HL-60 (cell line): ENCODE measurements at regions not wholly inside any gene's neighbourhood (a gene's known extent, or its start where the extent isn't known, plus 50 kb on each side); places are given as distances from the start of the nearest gene placed in this dataset.

Experiments used
- DNase-seq, 2 experiments: peaks; one replicate each; pipeline ENCODE4 v3.0.0-alpha.2; 2010 to 2020; ENCODE audit warnings: low read depth in 1 of 2, low spot score in 1 of 2
- H3K27ac ChIP-seq: fragments of 250-450 bp; sonication (Bioruptor Pico); replicated peaks from 2 replicates; pipeline ENCODE4 v1.5.1; 2020; ENCODE audit warnings: mild to moderate bottlenecking, moderate library complexity
- H3K27me3 ChIP-seq: fragments of 250-450 bp; sonication (Bioruptor Pico); 2 replicates; pipeline ENCODE4 v1.5.1; 2021; ENCODE audit warnings: mild to moderate bottlenecking, moderate library complexity; ENCODE audit not compliant: insufficient read depth, poor library complexity, severe bottlenecking
- H3K4me3 ChIP-seq: replicated peaks from 2 replicates; pipeline ENCODE4 v1.5.1; 2011; ENCODE audit warnings: mild to moderate bottlenecking, control low read depth, low read length; ENCODE audit not compliant: insufficient read depth
- CTCF ChIP-seq: IDR thresholded peaks from one replicate; pipeline ENCODE4 v1.5.1; 2011; ENCODE audit warnings: low read length, control low read depth, inconsistent platforms; ENCODE audit not compliant: insufficient read depth
- GABPA ChIP-seq: IDR thresholded peaks from 2 replicates; pipeline ENCODE4 v1.6.1; 2012; ENCODE audit warnings: low read depth
- POLR2AphosphoS5 ChIP-seq: IDR thresholded peaks from 2 replicates; pipeline ENCODE4 v1.6.1; 2012; ENCODE audit warnings: low read depth
- SPI1 ChIP-seq: IDR thresholded peaks from 2 replicates; pipeline ENCODE4 v1.6.1; 2012; ENCODE audit warnings: low read depth, mild to moderate bottlenecking, borderline replicate concordance
- TF ChIP-seq, protein P1 (sequence below): IDR thresholded peaks from 2 replicates; pipeline ENCODE4 v1.6.1; 2012; ENCODE audit warnings: low read depth; ENCODE audit not compliant: insufficient replicate concordance

DNA sequence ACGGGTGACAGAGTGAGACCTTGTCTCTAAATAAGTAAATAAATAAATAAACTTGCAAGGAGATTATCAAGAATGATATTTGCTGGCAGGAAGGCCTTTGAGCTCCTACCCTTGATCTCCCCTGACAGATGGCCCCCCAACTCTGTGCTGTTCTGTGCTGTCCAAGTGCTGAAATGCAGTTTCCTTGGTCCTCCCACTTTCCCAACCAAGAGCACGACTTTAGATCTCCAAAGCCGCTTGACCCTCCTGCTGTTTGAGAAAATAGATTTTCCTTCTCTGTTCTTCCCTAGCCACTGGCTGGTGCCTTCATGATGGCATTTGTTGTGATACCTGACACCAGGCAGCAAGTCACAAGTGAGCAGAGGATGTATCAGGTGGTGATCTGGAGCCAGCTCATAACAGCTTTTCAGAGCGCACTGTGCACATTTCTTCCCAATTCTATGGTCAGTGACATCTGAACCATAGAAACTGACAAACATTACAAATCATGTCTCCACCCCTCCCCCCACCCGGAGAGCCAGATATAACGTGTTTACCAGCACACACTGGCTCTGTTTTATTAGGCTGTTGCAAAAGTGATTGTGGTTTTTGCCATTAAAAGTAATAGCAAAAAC, 80.0 kb upstream of the PUM3 start:
- TF ChIP-seq SPI1, result no peak
- TF ChIP-seq CTCF, result no peak
- TF ChIP-seq POLR2AphosphoS5, result no peak
- TF ChIP-seq GABPA, result no peak
- TF ChIP-seq, protein P1, sequence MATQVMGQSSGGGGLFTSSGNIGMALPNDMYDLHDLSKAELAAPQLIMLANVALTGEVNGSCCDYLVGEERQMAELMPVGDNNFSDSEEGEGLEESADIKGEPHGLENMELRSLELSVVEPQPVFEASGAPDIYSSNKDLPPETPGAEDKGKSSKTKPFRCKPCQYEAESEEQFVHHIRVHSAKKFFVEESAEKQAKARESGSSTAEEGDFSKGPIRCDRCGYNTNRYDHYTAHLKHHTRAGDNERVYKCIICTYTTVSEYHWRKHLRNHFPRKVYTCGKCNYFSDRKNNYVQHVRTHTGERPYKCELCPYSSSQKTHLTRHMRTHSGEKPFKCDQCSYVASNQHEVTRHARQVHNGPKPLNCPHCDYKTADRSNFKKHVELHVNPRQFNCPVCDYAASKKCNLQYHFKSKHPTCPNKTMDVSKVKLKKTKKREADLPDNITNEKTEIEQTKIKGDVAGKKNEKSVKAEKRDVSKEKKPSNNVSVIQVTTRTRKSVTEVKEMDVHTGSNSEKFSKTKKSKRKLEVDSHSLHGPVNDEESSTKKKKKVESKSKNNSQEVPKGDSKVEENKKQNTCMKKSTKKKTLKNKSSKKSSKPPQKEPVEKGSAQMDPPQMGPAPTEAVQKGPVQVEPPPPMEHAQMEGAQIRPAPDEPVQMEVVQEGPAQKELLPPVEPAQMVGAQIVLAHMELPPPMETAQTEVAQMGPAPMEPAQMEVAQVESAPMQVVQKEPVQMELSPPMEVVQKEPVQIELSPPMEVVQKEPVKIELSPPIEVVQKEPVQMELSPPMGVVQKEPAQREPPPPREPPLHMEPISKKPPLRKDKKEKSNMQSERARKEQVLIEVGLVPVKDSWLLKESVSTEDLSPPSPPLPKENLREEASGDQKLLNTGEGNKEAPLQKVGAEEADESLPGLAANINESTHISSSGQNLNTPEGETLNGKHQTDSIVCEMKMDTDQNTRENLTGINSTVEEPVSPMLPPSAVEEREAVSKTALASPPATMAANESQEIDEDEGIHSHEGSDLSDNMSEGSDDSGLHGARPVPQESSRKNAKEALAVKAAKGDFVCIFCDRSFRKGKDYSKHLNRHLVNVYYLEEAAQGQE, result peak; percentile 88
- H3K27ac ChIP-seq, result no peak overlapping the region
- H3K4me3 ChIP-seq, result no peak overlapping the region
- no peaks in the 10 kb centered on the region for H3K27me3 ChIP-seq
- DNase-seq, result no peak

DNA sequence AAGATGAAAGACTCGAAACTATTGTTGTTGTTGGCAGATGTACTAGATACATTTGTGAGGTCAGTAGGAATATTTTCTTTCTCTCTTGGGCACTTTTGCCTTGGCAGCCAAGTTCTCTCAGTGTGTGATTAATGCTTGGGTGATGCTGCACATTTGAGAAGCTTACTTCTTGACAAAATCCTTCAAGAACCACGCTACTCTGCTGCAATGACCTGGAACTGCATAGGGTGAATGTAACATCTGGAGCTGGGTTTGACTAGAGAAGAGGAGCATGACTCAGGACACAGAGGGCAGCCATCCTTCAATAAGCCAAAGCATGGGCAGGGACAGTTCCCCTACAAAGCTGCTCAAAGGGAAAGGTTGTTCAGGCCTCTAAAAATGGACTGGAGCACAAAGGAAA, 75.5 kb upstream of the PUM3 start:
- Histone ChIP-seq H3K4me3 (no peak overlapping the region), H3K27me3 (no peaks in the 10 kb centered on the region), H3K27ac (no peak overlapping the region)
- TF ChIP-seq POLR2AphosphoS5 (no peak), CTCF (no peak), SPI1 (no peak)
- TF ChIP-seq, protein P1, result no peak
- DNase-seq, result no peak

- peaks cover 4% of the 10 kb centered on the region for H3K27me3 ChIP-seq
- no peak for TF ChIP-seq CTCF
- TF ChIP-seq, protein P1, result peak; percentile 71
- H3K4me3 ChIP-seq, result no peak overlapping the region
- DNase-seq, result no peak
- H3K27ac ChIP-seq, result no peak overlapping the region
These were observed 72.6 kb upstream of the PUM3 start for GRCh38 chr9:2916382-2916985.
